ENCODE measurements at regions not wholly inside any gene's neighbourhood (a gene's known extent, or its start where the extent isn't known, plus 50 kb on each side); places are given as distances from the start of the nearest gene placed in this dataset.

DNA sequence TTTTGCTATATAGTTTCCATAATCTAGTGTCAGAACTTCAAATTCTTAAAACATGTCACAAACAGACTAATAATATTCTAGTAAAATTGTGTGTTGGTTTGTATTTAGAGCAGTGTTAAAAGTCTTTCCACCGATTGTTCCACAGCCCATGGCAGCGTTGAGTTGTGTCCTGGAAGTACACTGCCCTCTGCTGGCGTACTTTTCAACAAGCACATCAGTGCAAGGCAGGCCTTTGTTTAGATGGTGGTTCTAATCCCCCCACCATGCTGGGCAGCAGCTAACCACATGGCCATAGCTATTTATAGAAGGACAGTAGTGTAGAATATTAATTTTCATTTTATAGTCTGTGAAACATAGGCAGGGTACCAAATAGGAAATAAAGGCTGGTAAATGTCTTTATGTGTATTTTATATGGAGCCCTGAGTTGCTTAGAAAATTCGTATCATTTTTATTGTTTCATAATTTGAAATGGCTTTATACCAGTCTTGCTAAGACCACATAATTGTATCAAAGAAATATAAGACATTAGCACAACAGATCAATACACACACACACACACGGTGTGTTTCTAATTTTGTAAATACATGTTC is 235.4 kb downstream of the SEC23A start:
- TF ChIP-seq GATA3 (IDR thresholded peaks at IDR 0.05; ENCODE audit: low read depth, low read length) (no peak), GATA2 (IDR thresholded peaks at IDR 0.05; ENCODE audit: low read depth, low read length) (no peak)

Data from SH-SY5Y (cell line).